ENCODE measurements at regions not wholly inside any gene's neighbourhood (a gene's known extent, or its start where the extent isn't known, plus 50 kb on each side); places are given as distances from the start of the nearest gene placed in this dataset.

GRCh38 chr1:58082596-58082995 lies 463.9 kb downstream of the OMA1 start:
- FAIRE-seq = no peak
- intact Hi-C loops (cut with DNase I) = no loop called here
- no peaks in the 10 kb centered on the region for H3K4me1 ChIP-seq (ENCODE audit: control insufficient read depth in 2 of 3, insufficient read depth in 2 of 3, low read depth in 1 of 3, low read length in 3 of 3)

GRCh38 chr1:58076258-58076657 lies 470.3 kb downstream of the OMA1 start:
- Histone ChIP-seq H3K36me3 (ENCODE audit: control insufficient read depth in 2 of 3, insufficient read depth in 3 of 3, low read length in 3 of 3) (no peaks in the 10 kb centered on the region), H3K4me1 (ENCODE audit: control insufficient read depth in 2 of 3, insufficient read depth in 2 of 3, low read depth in 1 of 3, low read length in 3 of 3) (no peaks in the 10 kb centered on the region), H3K27ac (ENCODE audit: low read depth in 2 of 2, low read length in 2 of 2) (no peak overlapping the region), H3K9ac (ENCODE audit: low read length in 3 of 3) (no peak overlapping the region), H3K27me3 (ENCODE audit: control insufficient read depth, insufficient read depth, low read length) (no peaks in the 10 kb centered on the region), H3K9me3 (ENCODE audit: control insufficient read depth in 2 of 3, insufficient read depth in 1 of 3, low read length in 3 of 3) (no peaks in the 10 kb centered on the region), H3K4me3 (ENCODE audit: low read length in 3 of 3) (no peak overlapping the region)
- intact Hi-C loops (cut with DNase I) = no loop called here
- DNase-seq (no peak), FAIRE-seq (no peak)
- TF ChIP-seq CTCF (IDR thresholded peaks at IDR 0.05; ENCODE audit: borderline replicate concordance, extremely low read depth, insufficient read depth) = no peak

More at GRCh38 chr1:58082596-58082995, 463.9 kb downstream of the OMA1 start:
- H3K36me3 ChIP-seq (ENCODE audit: control insufficient read depth in 2 of 3, insufficient read depth in 3 of 3, low read length in 3 of 3) = no peaks in the 10 kb centered on the region
- DNase-seq = no peak
- H3K27ac ChIP-seq (ENCODE audit: low read depth in 2 of 2, low read length in 2 of 2) = no peak overlapping the region
- no peak overlapping the region for H3K9ac ChIP-seq (ENCODE audit: low read length in 3 of 3)
- no peaks in the 10 kb centered on the region for H3K27me3 ChIP-seq (ENCODE audit: control insufficient read depth, insufficient read depth, low read length)
- H3K4me3 ChIP-seq (ENCODE audit: low read length in 3 of 3) = no peak overlapping the region
- TF ChIP-seq CTCF (IDR thresholded peaks at IDR 0.05; ENCODE audit: borderline replicate concordance, extremely low read depth, insufficient read depth) = no peak
- H3K9me3 ChIP-seq (ENCODE audit: control insufficient read depth in 2 of 3, insufficient read depth in 1 of 3, low read length in 3 of 3) = no peaks in the 10 kb centered on the region

- Histone ChIP-seq H3K27ac (ENCODE audit: low read depth in 2 of 2, low read length in 2 of 2) (no peak overlapping the region), H3K27me3 (ENCODE audit: control insufficient read depth, insufficient read depth, low read length) (no peaks in the 10 kb centered on the region), H3K4me1 (ENCODE audit: control insufficient read depth in 2 of 3, insufficient read depth in 2 of 3, low read depth in 1 of 3, low read length in 3 of 3) (no peaks in the 10 kb centered on the region), H3K9me3 (ENCODE audit: control insufficient read depth in 2 of 3, insufficient read depth in 1 of 3, low read length in 3 of 3) (no peaks in the 10 kb centered on the region), H3K9ac (ENCODE audit: low read length in 3 of 3) (no peak overlapping the region), H3K36me3 (ENCODE audit: control insufficient read depth in 2 of 3, insufficient read depth in 3 of 3, low read length in 3 of 3) (no peaks in the 10 kb centered on the region), H3K4me3 (ENCODE audit: low read length in 3 of 3) (no peak overlapping the region)
- FAIRE-seq (no peak), DNase-seq (no peak)
- intact Hi-C loops (cut with DNase I) = no loop called here
- no peak for TF ChIP-seq CTCF (IDR thresholded peaks at IDR 0.05; ENCODE audit: borderline replicate concordance, extremely low read depth, insufficient read depth)
These were observed 471.3 kb downstream of the OMA1 start for GRCh38 chr1:58075188-58075578.

GRCh38 chr1:58072450-58072849 lies 474.1 kb downstream of the OMA1 start:
- H3K27me3 ChIP-seq (ENCODE audit: control insufficient read depth, insufficient read depth, low read length) = no peaks in the 10 kb centered on the region
- H3K36me3 ChIP-seq (ENCODE audit: control insufficient read depth in 2 of 3, insufficient read depth in 3 of 3, low read length in 3 of 3) = no peaks in the 10 kb centered on the region
- H3K27ac ChIP-seq (ENCODE audit: low read depth in 2 of 2, low read length in 2 of 2) = no peak overlapping the region
- DNase-seq = no peak
- H3K9ac ChIP-seq (ENCODE audit: low read length in 3 of 3) = no peak overlapping the region
- no peaks in the 10 kb centered on the region for H3K4me1 ChIP-seq (ENCODE audit: control insufficient read depth in 2 of 3, insufficient read depth in 2 of 3, low read depth in 1 of 3, low read length in 3 of 3)
- no peak overlapping the region for H3K4me3 ChIP-seq (ENCODE audit: low read length in 3 of 3)
- FAIRE-seq = no peak
- no peaks in the 10 kb centered on the region for H3K9me3 ChIP-seq (ENCODE audit: control insufficient read depth in 2 of 3, insufficient read depth in 1 of 3, low read length in 3 of 3)
- no peak for TF ChIP-seq CTCF (IDR thresholded peaks at IDR 0.05; ENCODE audit: borderline replicate concordance, extremely low read depth, insufficient read depth)
- intact Hi-C loops (cut with DNase I) = no loop called here
